Daoy (cell line): ENCODE measurements at regions not wholly inside any gene's neighbourhood (a gene's known extent, or its start where the extent isn't known, plus 50 kb on each side); places are given as distances from the start of the nearest gene placed in this dataset.
"Not testable (repeated sequence)": the region's sequence is repeated elsewhere in the genome, so short reads cannot be mapped to it uniquely, and the experiment has no call there.

Experiments used
- DNase-seq: peaks from one replicate; pipeline ENCODE4 v3.0.0-alpha.2; 2015; ENCODE audit warnings: low read depth

- DNase-seq, result not testable (repeated sequence)
These were observed 180.9 kb downstream of the CEP170 start for GRCh38 chr1:243074224-243074623.

- DNase-seq, result not testable (repeated sequence)
These were observed 188.0 kb downstream of the CEP170 start for GRCh38 chr1:243067056-243067455.

- DNase-seq, result not testable (repeated sequence)
These were observed 193.1 kb downstream of the CEP170 start for GRCh38 chr1:243061965-243062364.

- not testable (repeated sequence) for DNase-seq
These were observed 199.6 kb downstream of the CEP170 start for GRCh38 chr1:243055510-243055909.

GRCh38 chr1:243055091-243055490 lies 200.0 kb downstream of the CEP170 start:
- DNase-seq, result not testable (repeated sequence)

- DNase-seq, result not testable (repeated sequence)
These were observed 200.4 kb downstream of the CEP170 start for GRCh38 chr1:243054681-243055080.

- not testable (repeated sequence) for DNase-seq
These were observed 202.0 kb downstream of the CEP170 start for GRCh38 chr1:243053048-243053447.

GRCh38 chr1:243050613-243051012 lies 204.5 kb downstream of the CEP170 start:
- not testable (repeated sequence) for DNase-seq

GRCh38 chr1:243049716-243050115 lies 205.4 kb downstream of the CEP170 start:
- DNase-seq, result not testable (repeated sequence)

GRCh38 chr1:243021365-243021764 lies 233.7 kb downstream of the CEP170 start:
- not testable (repeated sequence) for DNase-seq

GRCh38 chr1:243019030-243019635 lies 235.9 kb downstream of the CEP170 start:
- DNase-seq, result not testable (repeated sequence)

GRCh38 chr1:243010719-243011118 lies 244.4 kb downstream of the CEP170 start:
- DNase-seq, result not testable (repeated sequence)

- DNase-seq, result not testable (repeated sequence)
These were observed 254.1 kb downstream of the CEP170 start for GRCh38 chr1:243001003-243001402.

GRCh38 chr1:242992776-242993175 lies 262.3 kb downstream of the CEP170 start:
- not testable (repeated sequence) for DNase-seq

- not testable (repeated sequence) for DNase-seq
These were observed 270.0 kb downstream of the CEP170 start for GRCh38 chr1:242985096-242985495.

GRCh38 chr1:242973341-242973740 lies 281.7 kb downstream of the CEP170 start:
- peak; percentile 2 for DNase-seq

- no peak for DNase-seq
These were observed 288.2 kb downstream of the CEP170 start for GRCh38 chr1:242966892-242967291.

GRCh38 chr1:242959397-242959796 lies 295.7 kb downstream of the CEP170 start:
- not testable (repeated sequence) for DNase-seq

- DNase-seq, result not testable (repeated sequence)
These were observed 300.1 kb downstream of the CEP170 start for GRCh38 chr1:242954945-242955344.

GRCh38 chr1:242946206-242946605 lies 308.9 kb downstream of the CEP170 start:
- DNase-seq, result no peak

GRCh38 chr1:242936725-242937124 lies 318.4 kb downstream of the CEP170 start:
- peak; percentile 31 for DNase-seq

GRCh38 chr1:242924717-242925116 lies 330.4 kb downstream of the CEP170 start:
- DNase-seq, result peak; percentile 22

GRCh38 chr1:242923603-242924002 lies 331.5 kb downstream of the CEP170 start:
- not testable (repeated sequence) for DNase-seq

GRCh38 chr1:242914729-242915128 lies 340.4 kb downstream of the CEP170 start:
- DNase-seq, result not testable (repeated sequence)
